ENCODE measurements at regions not wholly inside any gene's neighbourhood (a gene's known extent, or its start where the extent isn't known, plus 50 kb on each side); places are given as distances from the start of the nearest gene placed in this dataset.

DNA sequence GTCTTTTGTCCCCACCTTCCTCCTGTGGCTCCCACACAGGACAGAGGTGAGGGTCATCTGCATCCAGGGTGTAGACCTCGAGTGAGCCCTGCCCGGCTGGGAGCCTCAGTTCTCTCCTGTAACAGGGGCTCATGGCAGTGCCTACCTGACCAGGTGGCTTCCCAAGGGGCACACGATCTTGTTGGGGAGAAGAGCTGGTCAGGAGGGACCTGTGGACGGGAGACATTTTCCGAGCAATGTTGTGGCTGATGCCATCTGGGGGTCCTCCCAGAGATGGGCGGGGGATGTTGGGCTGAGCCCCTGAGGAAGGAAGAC is 51.9 kb downstream of the CEBPB start:
- TF ChIP-seq, protein P1, sequence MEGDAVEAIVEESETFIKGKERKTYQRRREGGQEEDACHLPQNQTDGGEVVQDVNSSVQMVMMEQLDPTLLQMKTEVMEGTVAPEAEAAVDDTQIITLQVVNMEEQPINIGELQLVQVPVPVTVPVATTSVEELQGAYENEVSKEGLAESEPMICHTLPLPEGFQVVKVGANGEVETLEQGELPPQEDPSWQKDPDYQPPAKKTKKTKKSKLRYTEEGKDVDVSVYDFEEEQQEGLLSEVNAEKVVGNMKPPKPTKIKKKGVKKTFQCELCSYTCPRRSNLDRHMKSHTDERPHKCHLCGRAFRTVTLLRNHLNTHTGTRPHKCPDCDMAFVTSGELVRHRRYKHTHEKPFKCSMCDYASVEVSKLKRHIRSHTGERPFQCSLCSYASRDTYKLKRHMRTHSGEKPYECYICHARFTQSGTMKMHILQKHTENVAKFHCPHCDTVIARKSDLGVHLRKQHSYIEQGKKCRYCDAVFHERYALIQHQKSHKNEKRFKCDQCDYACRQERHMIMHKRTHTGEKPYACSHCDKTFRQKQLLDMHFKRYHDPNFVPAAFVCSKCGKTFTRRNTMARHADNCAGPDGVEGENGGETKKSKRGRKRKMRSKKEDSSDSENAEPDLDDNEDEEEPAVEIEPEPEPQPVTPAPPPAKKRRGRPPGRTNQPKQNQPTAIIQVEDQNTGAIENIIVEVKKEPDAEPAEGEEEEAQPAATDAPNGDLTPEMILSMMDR (IDR thresholded peaks at IDR 0.05; ENCODE audit: unreplicated experiment), result no peak

DNA sequence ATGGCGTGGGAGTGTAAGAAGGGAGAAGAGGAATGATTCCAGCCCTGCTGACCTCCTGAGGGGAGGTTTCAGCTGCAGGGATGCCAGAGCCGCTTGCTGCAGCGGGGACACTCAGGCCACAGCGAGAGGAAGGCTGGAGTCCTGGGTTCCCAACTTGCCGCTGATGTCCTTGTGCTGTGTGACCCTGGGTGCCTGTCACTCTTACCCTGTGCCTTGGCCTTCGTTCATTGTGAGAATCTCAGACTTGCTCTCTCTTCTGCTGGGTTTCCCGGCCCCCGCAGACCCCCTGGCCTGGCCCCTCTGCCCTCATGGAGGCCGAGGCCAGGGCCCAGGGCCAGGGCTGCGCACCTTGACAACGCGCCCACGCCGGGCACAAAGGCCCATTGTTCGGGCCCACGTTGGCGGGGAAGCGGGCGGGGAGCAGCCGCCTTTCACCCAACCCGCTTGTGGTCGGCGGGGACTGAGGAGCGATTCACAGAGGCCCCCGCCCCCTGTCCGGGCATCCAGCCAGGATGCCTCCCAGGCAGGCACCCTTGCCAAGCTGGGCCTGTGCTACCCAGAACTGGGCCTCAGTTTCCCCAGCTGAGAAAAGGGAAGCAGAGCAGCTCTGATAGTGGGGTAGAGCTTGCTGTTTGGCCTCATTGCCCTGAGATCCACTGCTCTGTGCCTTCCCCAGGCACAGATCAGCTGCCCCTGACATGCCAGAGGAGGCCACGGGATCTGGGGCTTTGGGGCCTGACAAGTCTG is 52.4 kb downstream of the CEBPB start:
- Mint-ChIP-seq H3K4me3 (ENCODE audit: low read depth) (no peak overlapping the region), H3K36me3 (ENCODE audit: insufficient read depth) (no peaks in the 10 kb centered on the region), H3K27ac (no peak overlapping the region), H3K27me3 (peaks cover 16% of the 10 kb centered on the region), H3K4me1 (ENCODE audit: low read depth) (peaks cover 11% of the 10 kb centered on the region), H3K9me3 (ENCODE audit: low read depth) (no peaks in the 10 kb centered on the region)
- TF ChIP-seq, protein P1 (IDR thresholded peaks at IDR 0.05; ENCODE audit: unreplicated experiment), result no peak
- no peak for DNase-seq (ENCODE audit: low spot score, unreplicated experiment)

More for the DNA sequence above, 51.9 kb downstream of the CEBPB start:
- no peaks in the 10 kb centered on the region for H3K9me3 Mint-ChIP-seq (ENCODE audit: low read depth)
- DNase-seq (ENCODE audit: low spot score, unreplicated experiment), result no peak
- H3K27me3 Mint-ChIP-seq, result peaks cover 16% of the 10 kb centered on the region
- H3K4me1 Mint-ChIP-seq (ENCODE audit: low read depth), result peaks cover 9% of the 10 kb centered on the region
- H3K36me3 Mint-ChIP-seq (ENCODE audit: insufficient read depth), result no peaks in the 10 kb centered on the region
- H3K27ac Mint-ChIP-seq, result no peak overlapping the region
- no peak overlapping the region for H3K4me3 Mint-ChIP-seq (ENCODE audit: low read depth)

DNA sequence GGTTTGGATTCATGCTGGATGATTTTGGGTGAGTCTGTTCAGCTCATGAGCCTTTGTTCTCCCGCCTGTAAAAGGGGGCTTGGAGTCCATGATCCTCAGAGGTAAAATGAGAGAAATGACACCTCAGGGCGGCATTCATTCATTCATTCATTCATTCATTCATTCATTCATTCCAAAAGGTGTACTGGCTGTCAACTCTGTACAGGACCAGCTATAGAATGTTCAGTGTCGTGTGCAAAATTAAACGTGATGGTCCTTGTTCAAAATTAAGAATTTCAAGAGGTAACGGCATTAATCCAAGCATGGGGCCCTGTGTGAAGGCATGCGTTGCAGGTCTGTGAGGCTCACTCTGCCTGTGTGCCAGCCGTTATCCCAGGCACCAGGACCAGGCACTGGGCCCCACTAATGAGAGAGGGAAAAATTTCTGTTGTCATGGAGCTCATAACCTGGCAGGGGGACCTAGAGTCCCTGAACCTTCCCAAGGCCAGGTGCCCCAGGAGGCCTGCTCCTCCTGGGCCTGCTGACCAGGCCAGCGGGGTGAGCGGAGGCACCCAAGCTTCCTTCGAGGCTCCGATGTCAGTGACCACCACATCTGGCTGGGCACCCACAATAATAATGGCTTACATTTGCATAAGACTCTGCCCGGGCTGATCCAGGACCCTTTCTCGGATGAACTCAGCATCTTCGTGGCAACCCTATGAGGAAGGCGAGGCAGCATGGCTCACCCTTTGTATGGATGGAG is 53.2 kb downstream of the CEBPB start:
- TF ChIP-seq, protein P1 (IDR thresholded peaks at IDR 0.05; ENCODE audit: unreplicated experiment), result no peak
- no peaks in the 10 kb centered on the region for H3K36me3 Mint-ChIP-seq (ENCODE audit: insufficient read depth)
- H3K9me3 Mint-ChIP-seq (ENCODE audit: low read depth), result no peaks in the 10 kb centered on the region
- H3K4me3 Mint-ChIP-seq (ENCODE audit: low read depth), result no peak overlapping the region
- no peak for DNase-seq (ENCODE audit: low spot score, unreplicated experiment)
- peaks cover 13% of the 10 kb centered on the region for H3K27me3 Mint-ChIP-seq
- H3K27ac Mint-ChIP-seq, result no peak overlapping the region
- H3K4me1 Mint-ChIP-seq (ENCODE audit: low read depth), result peaks cover 11% of the 10 kb centered on the region

DNA sequence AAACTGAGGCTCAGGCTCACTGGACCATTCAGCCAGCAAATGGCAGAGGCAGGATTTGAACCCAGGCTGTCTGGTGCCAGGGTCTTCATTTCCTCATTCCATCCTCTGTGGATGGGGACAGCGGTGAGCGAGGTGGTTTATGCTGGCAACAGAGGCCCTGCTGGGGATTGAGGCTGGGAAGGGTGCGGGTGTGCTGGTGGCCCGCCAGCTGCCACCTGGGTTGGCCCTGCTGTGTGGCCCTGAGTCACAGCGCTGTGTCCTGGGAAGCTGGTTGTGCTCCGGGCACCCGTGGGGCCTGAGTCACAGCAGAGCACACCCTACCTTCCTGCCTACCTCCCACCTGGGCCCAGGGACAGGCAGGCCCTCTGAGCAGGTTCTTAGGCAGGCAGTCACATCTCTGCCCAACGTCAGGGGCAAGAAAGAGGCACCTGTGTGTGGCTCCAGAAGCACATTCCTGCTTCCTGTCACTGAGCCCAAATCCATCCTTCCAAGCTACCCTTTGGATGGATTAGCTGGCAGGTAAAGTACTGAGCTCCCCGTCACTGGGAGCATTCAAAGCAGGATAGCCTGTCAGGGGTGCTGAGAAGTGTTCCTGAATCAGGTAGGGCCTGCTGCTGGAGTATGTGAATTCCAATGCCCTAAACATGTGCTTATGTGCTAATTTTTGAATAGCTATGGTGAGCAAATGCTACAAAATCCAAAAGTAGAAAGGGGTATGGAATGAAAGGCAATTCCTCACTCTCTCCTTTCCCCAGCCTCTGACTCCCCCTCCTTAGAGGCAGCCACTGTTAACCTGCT is 53.9 kb downstream of the CEBPB start:
- no peak for DNase-seq (ENCODE audit: low spot score, unreplicated experiment)
- Mint-ChIP-seq H3K4me3 (ENCODE audit: low read depth) (no peak overlapping the region), H3K27me3 (peaks cover 9% of the 10 kb centered on the region), H3K36me3 (ENCODE audit: insufficient read depth) (no peaks in the 10 kb centered on the region), H3K9me3 (ENCODE audit: low read depth) (no peaks in the 10 kb centered on the region), H3K4me1 (ENCODE audit: low read depth) (peaks cover 11% of the 10 kb centered on the region), H3K27ac (no peak overlapping the region)
- TF ChIP-seq, protein P1 (IDR thresholded peaks at IDR 0.05; ENCODE audit: unreplicated experiment), result no peak

All from progenitor cell of endocrine pancreas (in vitro differentiated cells).